ENCODE measurements at regions not wholly inside any gene's neighbourhood (a gene's known extent, or its start where the extent isn't known, plus 50 kb on each side); places are given as distances from the start of the nearest gene placed in this dataset.

DNA sequence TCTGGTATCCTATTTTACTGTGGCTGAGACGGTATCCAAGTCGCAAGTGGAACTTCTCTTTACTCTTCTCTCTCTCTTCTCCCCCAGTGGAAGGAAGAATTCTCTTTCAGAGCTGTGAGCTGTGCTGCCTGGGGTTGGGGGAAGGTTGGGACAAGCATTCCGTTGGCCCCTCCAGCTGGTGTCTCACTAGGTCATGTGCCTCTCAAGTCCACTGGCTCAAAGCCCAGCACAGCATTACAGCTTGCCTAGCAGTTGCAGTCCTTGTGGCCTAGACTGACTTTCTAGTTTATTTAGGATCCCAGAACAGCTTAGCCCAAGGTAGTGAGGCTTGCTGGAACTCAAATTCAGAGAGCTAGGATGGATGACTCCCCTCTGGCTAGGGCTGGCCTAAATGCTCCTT, 76.1 kb upstream of the SPATA16 start (continued):
- TF ChIP-seq, protein P1, sequence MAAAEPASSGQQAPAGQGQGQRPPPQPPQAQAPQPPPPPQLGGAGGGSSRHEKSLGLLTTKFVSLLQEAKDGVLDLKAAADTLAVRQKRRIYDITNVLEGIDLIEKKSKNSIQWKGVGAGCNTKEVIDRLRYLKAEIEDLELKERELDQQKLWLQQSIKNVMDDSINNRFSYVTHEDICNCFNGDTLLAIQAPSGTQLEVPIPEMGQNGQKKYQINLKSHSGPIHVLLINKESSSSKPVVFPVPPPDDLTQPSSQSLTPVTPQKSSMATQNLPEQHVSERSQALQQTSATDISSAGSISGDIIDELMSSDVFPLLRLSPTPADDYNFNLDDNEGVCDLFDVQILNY (CRISPR knock-in tag; conservative IDR thresholded peaks at IDR 0.05): no peak

DNA sequence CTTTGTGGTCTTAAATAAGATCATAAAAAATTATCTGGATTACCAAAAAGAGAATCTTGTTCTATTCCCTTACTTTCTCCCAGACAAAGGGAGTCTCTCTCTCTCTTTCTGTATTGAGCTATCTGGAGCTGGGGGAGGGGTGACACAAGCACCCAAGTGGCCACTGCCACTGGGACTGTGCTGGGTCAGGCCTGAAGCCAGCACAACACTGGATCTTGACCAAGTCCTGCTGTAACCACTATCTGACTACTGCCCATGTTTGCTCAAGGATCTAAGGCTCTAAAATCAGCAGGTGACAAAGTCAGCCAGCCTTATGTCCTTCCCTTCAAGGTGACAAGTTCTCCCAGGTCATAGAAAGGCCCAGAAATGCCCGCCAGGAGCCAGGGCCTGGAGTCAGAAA, 75.0 kb upstream of the SPATA16 start:
- POLR2A ChIA-PET: no interaction called here
- no peaks in the 10 kb centered on the region for H4K20me1 ChIP-seq (ENCODE audit: insufficient read depth, low read length)
- CTCF ChIA-PET (ENCODE audit: low intra/inter-chr PET ratio, low total read pairs): no interaction called here
- H3K4me2 ChIP-seq (ENCODE audit: low read depth, low read length): no peak overlapping the region
- no TSS peak for BruUV-seq (replicated peaks)
- H3K27me3 ChIP-seq (ENCODE audit: control insufficient read depth in 1 of 2, insufficient read depth in 2 of 2, low read length in 2 of 2): no peaks in the 10 kb centered on the region
- no peak overlapping the region for H3K27ac ChIP-seq (ENCODE audit: extremely low read length, insufficient read depth, low read length)
- H3K4me1 ChIP-seq (ENCODE audit: insufficient read depth, low read length): no peaks in the 10 kb centered on the region
- intact Hi-C loops (cut with micrococcal nuclease; ENCODE audit: unreplicated experiment) (no loop called here), in situ Hi-C loops (cut with HindIII; ENCODE audit: extremely low pct_ligation_motif_present, low pct_unique_long_range_greater_than_20kb) (no loop called here)
- no peak overlapping the region for H3K9ac ChIP-seq (ENCODE audit: insufficient read depth, low read depth, low read length)
- DNase-seq (ENCODE audit: low spot score) (no peak), ATAC-seq (no peak), FAIRE-seq (no peak)
- no peak overlapping the region for H2AFZ ChIP-seq (ENCODE audit: low read length)
- no peak overlapping the region for H3K4me3 ChIP-seq (replicated peaks in 1 of 3; ENCODE audit: insufficient read depth in 1 of 3, low read depth in 2 of 3, low read length in 3 of 3)
- H3K79me2 ChIP-seq (ENCODE audit: insufficient read depth, low read length): no peaks in the 10 kb centered on the region
- H3K9me3 ChIP-seq (ENCODE audit: low read length): no peaks in the 10 kb centered on the region
- no peaks in the 10 kb centered on the region for H3K36me3 ChIP-seq (replicated peaks in 1 of 2; ENCODE audit: control insufficient read depth in 1 of 2, insufficient read depth in 2 of 2, low read length in 2 of 2)
- WGBS (ENCODE audit: low lambda C conversion rate): 0% methylated on average over 1 of the region's 1 CpG
- TF ChIP-seq ZNF34 (CRISPR knock-in tag; IDR thresholded peaks at IDR 0.05; ENCODE audit: borderline replicate concordance) (no peak), NR2F2 (IDR thresholded peaks at IDR 0.05; ENCODE audit: borderline replicate concordance, low read depth) (no peak), HDAC1 (CRISPR knock-in tag; IDR thresholded peaks at IDR 0.05) (no peak), XRCC5 (optimal IDR thresholded peaks at IDR 0.05; ENCODE audit: low read length) (no peak), RFXANK (CRISPR knock-in tag; IDR thresholded peaks at IDR 0.05) (no peak), RXRA (CRISPR knock-in tag; IDR thresholded peaks at IDR 0.05) (no peak), ZBTB21 (CRISPR knock-in tag; IDR thresholded peaks at IDR 0.05) (no peak), MBD4 (IDR thresholded peaks at IDR 0.05; ENCODE audit: borderline replicate concordance, low read length) (no peak), ZFP36L1 (CRISPR knock-in tag; IDR thresholded peaks at IDR 0.05) (no peak), SAFB2 (CRISPR knock-in tag; IDR thresholded peaks at IDR 0.05; ENCODE audit: borderline replicate concordance, low read depth) (no peak), ZNF878 (CRISPR knock-in tag; IDR thresholded peaks at IDR 0.05) (no peak), XBP1 (CRISPR knock-in tag; IDR thresholded peaks at IDR 0.05) (no peak), ZNF224 (CRISPR knock-in tag; IDR thresholded peaks at IDR 0.05) (no peak)
- TF ChIP-seq, protein P2, sequence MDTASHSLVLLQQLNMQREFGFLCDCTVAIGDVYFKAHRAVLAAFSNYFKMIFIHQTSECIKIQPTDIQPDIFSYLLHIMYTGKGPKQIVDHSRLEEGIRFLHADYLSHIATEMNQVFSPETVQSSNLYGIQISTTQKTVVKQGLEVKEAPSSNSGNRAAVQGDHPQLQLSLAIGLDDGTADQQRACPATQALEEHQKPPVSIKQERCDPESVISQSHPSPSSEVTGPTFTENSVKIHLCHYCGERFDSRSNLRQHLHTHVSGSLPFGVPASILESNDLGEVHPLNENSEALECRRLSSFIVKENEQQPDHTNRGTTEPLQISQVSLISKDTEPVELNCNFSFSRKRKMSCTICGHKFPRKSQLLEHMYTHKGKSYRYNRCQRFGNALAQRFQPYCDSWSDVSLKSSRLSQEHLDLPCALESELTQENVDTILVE (CRISPR knock-in tag; IDR thresholded peaks at IDR 0.05): no peak
- TF ChIP-seq, protein P3, sequence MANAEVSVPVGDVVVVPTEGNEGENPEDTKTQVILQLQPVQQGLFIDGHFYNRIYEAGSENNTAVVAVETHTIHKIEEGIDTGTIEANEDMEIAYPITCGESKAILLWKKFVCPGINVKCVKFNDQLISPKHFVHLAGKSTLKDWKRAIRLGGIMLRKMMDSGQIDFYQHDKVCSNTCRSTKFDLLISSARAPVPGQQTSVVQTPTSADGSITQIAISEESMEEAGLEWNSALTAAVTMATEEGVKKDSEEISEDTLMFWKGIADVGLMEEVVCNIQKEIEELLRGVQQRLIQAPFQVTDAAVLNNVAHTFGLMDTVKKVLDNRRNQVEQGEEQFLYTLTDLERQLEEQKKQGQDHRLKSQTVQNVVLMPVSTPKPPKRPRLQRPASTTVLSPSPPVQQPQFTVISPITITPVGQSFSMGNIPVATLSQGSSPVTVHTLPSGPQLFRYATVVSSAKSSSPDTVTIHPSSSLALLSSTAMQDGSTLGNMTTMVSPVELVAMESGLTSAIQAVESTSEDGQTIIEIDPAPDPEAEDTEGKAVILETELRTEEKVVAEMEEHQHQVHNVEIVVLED (CRISPR knock-in tag; IDR thresholded peaks at IDR 0.05; ENCODE audit: borderline replicate concordance): no peak
- TF ChIP-seq, protein P4, sequence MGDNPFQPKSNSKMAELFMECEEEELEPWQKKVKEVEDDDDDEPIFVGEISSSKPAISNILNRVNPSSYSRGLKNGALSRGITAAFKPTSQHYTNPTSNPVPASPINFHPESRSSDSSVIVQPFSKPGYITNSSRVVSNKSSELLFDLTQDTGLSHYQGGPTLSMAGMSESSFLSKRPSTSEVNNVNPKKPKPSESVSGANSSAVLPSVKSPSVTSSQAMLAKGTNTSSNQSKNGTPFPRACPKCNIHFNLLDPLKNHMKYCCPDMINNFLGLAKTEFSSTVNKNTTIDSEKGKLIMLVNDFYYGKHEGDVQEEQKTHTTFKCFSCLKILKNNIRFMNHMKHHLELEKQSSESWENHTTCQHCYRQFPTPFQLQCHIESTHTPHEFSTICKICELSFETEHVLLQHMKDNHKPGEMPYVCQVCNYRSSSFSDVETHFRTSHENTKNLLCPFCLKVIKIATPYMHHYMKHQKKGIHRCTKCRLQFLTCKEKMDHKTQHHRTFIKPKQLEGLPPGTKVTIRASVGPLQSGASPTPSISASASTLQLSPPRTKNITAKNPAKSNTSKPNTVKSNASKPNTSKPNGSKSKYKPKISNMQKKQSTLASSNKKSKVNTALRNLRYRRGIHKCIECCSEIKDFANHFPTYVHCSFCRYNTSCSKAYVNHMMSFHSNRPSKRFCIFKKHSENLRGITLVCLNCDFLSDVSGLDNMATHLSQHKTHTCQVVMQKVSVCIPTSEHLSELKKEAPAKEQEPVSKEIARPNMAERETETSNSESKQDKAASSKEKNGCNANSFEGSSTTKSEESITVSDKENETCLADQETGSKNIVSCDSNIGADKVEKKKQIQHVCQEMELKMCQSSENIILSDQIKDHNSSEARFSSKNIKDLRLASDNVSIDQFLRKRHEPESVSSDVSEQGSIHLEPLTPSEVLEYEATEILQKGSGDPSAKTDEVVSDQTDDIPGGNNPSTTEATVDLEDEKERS (CRISPR knock-in tag; IDR thresholded peaks at IDR 0.05): no peak
- TF ChIP-seq, protein P5, sequence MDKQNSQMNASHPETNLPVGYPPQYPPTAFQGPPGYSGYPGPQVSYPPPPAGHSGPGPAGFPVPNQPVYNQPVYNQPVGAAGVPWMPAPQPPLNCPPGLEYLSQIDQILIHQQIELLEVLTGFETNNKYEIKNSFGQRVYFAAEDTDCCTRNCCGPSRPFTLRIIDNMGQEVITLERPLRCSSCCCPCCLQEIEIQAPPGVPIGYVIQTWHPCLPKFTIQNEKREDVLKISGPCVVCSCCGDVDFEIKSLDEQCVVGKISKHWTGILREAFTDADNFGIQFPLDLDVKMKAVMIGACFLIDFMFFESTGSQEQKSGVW (CRISPR knock-in tag; IDR thresholded peaks at IDR 0.05; ENCODE audit: borderline replicate concordance): no peak

Measured in HepG2 (cell line).